ENCODE measurements at regions not wholly inside any gene's neighbourhood (a gene's known extent, or its start where the extent isn't known, plus 50 kb on each side); places are given as distances from the start of the nearest gene placed in this dataset.
A peak's percentile ranks its signal among the peaks of the same experiment; 100 is the strongest.
"Not testable (repeated sequence)": the region's sequence is repeated elsewhere in the genome, so short reads cannot be mapped to it uniquely, and the experiment has no call there.

DNA sequence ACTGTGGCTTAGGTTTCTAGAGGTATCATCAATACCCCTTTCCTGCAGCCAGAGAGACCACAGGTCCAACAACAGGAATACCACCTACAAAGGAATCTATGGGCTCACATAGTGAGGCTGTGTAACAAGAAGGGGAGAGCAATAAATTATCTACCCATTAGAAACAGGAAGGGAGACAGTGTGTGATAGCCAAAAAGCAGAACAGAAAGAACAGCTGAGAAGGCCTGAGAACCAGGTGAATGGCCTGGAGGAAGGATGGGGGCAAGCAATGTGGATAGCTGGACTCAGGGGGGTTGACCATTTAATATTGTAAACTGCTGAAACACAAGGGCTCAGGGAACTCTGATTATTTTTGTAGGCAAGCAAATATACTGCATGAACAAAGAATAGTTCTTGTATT lies 628.2 kb downstream of the COL12A1 start:
- Mint-ChIP-seq H3K4me3 (ENCODE audit: unreplicated experiment) (no peak overlapping the region), H3K27ac (ENCODE audit: unreplicated experiment) (no peak overlapping the region), H3K4me1 (ENCODE audit: unreplicated experiment) (peaks cover 2% of the 10 kb centered on the region), H3K27me3 (ENCODE audit: unreplicated experiment) (peaks cover 2% of the 10 kb centered on the region), H3K36me3 (ENCODE audit: low read depth, unreplicated experiment) (no peaks in the 10 kb centered on the region), H3K9me3 (ENCODE audit: unreplicated experiment) (no peaks in the 10 kb centered on the region)
- no peak for DNase-seq (ENCODE audit: low spot score)
- TF ChIP-seq, protein P1, sequence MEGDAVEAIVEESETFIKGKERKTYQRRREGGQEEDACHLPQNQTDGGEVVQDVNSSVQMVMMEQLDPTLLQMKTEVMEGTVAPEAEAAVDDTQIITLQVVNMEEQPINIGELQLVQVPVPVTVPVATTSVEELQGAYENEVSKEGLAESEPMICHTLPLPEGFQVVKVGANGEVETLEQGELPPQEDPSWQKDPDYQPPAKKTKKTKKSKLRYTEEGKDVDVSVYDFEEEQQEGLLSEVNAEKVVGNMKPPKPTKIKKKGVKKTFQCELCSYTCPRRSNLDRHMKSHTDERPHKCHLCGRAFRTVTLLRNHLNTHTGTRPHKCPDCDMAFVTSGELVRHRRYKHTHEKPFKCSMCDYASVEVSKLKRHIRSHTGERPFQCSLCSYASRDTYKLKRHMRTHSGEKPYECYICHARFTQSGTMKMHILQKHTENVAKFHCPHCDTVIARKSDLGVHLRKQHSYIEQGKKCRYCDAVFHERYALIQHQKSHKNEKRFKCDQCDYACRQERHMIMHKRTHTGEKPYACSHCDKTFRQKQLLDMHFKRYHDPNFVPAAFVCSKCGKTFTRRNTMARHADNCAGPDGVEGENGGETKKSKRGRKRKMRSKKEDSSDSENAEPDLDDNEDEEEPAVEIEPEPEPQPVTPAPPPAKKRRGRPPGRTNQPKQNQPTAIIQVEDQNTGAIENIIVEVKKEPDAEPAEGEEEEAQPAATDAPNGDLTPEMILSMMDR (IDR thresholded peaks at IDR 0.05; ENCODE audit: unreplicated experiment), result no peak

DNA sequence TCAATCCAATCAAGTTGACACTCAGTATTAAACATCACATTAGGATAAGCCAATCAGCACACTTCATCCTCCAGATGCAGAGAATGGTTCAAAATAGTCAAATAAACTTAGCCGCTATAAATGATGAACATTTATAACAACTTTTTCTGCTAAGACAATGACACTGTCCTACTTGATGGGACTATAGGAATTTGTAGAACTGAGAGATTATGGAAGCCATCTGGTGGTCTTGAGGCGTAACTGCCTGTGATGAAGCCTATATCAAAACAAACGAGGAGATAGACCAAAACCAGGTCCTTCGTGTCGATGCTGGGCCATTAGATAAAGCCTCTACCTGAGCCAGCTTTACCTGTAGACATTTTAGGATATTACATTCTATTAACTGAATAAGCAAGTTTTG lies 631.1 kb downstream of the COL12A1 start:
- Mint-ChIP-seq H3K27me3 (ENCODE audit: unreplicated experiment) (peaks cover 2% of the 10 kb centered on the region), H3K4me3 (ENCODE audit: unreplicated experiment) (no peak overlapping the region), H3K9me3 (ENCODE audit: unreplicated experiment) (no peaks in the 10 kb centered on the region), H3K4me1 (ENCODE audit: unreplicated experiment) (no peaks in the 10 kb centered on the region), H3K27ac (ENCODE audit: unreplicated experiment) (no peak overlapping the region), H3K36me3 (ENCODE audit: low read depth, unreplicated experiment) (no peaks in the 10 kb centered on the region)
- no peak for DNase-seq (ENCODE audit: low spot score)
- TF ChIP-seq, protein P1 (IDR thresholded peaks at IDR 0.05; ENCODE audit: unreplicated experiment), result peak; percentile 61

DNA sequence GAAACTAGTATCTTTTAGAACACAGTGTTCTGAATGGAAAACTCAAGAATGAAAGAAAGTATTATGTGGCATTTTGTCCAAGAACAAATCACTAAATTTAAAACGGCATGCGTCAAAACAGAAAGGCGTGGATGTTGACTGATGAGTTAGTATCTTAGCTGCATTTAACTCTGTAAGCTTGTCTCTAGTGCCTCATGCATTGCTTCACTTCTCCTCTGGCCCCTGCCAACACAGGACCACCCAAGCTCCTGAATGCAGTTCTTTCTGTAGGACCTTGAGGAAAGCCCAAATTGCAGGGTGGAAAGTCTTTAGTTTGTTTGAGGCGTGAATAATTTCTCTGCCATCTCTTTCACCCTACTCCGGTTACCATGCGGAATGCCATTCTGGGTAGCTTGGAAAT lies 632.2 kb downstream of the COL12A1 start:
- no peaks in the 10 kb centered on the region for H3K36me3 Mint-ChIP-seq (ENCODE audit: low read depth, unreplicated experiment)
- no peaks in the 10 kb centered on the region for H3K9me3 Mint-ChIP-seq (ENCODE audit: unreplicated experiment)
- H3K27ac Mint-ChIP-seq (ENCODE audit: unreplicated experiment), result no peak overlapping the region
- no peak for DNase-seq (ENCODE audit: low spot score)
- H3K4me3 Mint-ChIP-seq (ENCODE audit: unreplicated experiment), result no peak overlapping the region
- H3K27me3 Mint-ChIP-seq (ENCODE audit: unreplicated experiment), result peaks cover 2% of the 10 kb centered on the region
- TF ChIP-seq, protein P1 (IDR thresholded peaks at IDR 0.05; ENCODE audit: unreplicated experiment), result no peak
- H3K4me1 Mint-ChIP-seq (ENCODE audit: unreplicated experiment), result peaks cover 4% of the 10 kb centered on the region

DNA sequence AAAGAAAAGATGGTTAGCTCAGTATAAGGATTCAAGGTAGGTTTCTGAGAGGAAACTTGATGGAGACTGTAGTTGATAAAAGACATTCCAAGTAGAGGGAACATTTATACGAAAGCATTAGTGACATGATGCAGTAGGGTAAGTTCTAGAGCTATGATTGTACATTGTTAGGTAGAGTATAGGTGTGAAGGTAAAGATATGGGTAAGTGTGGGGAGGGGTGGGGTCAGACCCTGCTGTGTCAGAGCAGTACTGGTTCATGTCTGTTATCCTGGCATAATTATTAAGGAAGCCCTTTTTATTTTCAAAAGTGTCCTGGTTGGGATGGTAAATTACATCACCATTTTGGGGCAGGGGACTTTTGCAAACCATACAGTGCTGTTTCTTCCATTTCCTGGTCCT lies 635.8 kb downstream of the COL12A1 start:
- H3K4me3 Mint-ChIP-seq (ENCODE audit: unreplicated experiment), result no peak overlapping the region
- no peak for DNase-seq (ENCODE audit: low spot score)
- TF ChIP-seq, protein P1 (IDR thresholded peaks at IDR 0.05; ENCODE audit: unreplicated experiment), result no peak
- no peak overlapping the region for H3K27ac Mint-ChIP-seq (ENCODE audit: unreplicated experiment)
- no peaks in the 10 kb centered on the region for H3K36me3 Mint-ChIP-seq (ENCODE audit: low read depth, unreplicated experiment)
- H3K9me3 Mint-ChIP-seq (ENCODE audit: unreplicated experiment), result no peaks in the 10 kb centered on the region
- H3K27me3 Mint-ChIP-seq (ENCODE audit: unreplicated experiment), result no peaks in the 10 kb centered on the region
- H3K4me1 Mint-ChIP-seq (ENCODE audit: unreplicated experiment), result peaks cover 6% of the 10 kb centered on the region

DNA sequence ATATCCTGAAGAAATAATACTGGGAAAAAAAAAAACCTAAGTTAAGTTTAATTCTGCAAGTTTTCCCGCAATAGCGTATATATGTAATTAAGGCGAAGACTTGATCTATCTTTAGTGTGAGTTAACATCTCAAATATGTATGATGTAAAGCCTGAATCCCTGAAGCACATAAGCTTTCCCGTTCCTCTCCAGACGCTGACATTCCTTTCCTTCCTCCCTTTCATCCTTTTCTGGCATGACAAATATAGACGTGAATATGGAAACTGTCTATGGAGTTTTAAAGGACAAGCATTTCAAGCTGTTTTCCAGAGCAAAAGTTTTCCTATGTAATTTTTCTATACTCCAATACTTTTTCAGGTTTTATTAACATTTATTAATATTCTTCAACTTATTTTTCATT lies 637.0 kb downstream of the COL12A1 start:
- Mint-ChIP-seq H3K9me3 (ENCODE audit: unreplicated experiment) (no peaks in the 10 kb centered on the region), H3K36me3 (ENCODE audit: low read depth, unreplicated experiment) (no peaks in the 10 kb centered on the region), H3K27ac (ENCODE audit: unreplicated experiment) (no peak overlapping the region), H3K4me3 (ENCODE audit: unreplicated experiment) (no peak overlapping the region), H3K4me1 (ENCODE audit: unreplicated experiment) (peaks cover 6% of the 10 kb centered on the region), H3K27me3 (ENCODE audit: unreplicated experiment) (no peaks in the 10 kb centered on the region)
- DNase-seq (ENCODE audit: low spot score), result no peak
- TF ChIP-seq, protein P1 (IDR thresholded peaks at IDR 0.05; ENCODE audit: unreplicated experiment), result no peak

DNA sequence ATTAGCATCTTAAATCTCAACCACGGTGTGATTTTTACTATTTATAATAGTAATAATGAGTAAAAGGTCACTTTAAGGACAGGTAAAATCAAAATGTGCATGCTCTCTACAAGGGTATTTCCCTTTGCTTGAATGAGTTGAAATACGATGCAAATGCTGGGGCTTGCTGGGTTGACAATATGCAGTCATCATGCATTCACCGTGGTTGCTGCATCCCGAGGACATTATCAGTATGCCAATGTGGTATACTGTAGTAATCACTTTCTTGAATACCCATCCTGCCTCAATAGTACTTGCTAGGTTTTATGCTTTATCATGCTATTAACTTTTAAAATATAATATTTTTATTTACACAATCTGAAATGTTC lies 637.9 kb downstream of the COL12A1 start:
- not testable (repeated sequence) for H3K4me1 Mint-ChIP-seq (ENCODE audit: unreplicated experiment)

More for the DNA sequence above, 637.9 kb downstream of the COL12A1 start:
- H3K27me3 Mint-ChIP-seq (ENCODE audit: unreplicated experiment); H3K27ac Mint-ChIP-seq (ENCODE audit: unreplicated experiment); H3K9me3 Mint-ChIP-seq (ENCODE audit: unreplicated experiment); H3K4me3 Mint-ChIP-seq (ENCODE audit: unreplicated experiment); DNase-seq (ENCODE audit: low spot score); H3K36me3 Mint-ChIP-seq (ENCODE audit: low read depth, unreplicated experiment): not testable (repeated sequence)

All from endothelial cell (in vitro differentiated cells).